ENCODE measurements at regions not wholly inside any gene's neighbourhood (a gene's known extent, or its start where the extent isn't known, plus 50 kb on each side); places are given as distances from the start of the nearest gene placed in this dataset.
"Not testable (repeated sequence)": the region's sequence is repeated elsewhere in the genome, so short reads cannot be mapped to it uniquely, and the experiment has no call there.

- no peak for ATAC-seq (ENCODE audit: low FRiP score)
- H3K27ac ChIP-seq (ENCODE audit: low read depth in 1 of 2, low read length in 2 of 2): no peak overlapping the region
- no peak overlapping the region for H3K4me3 ChIP-seq (ENCODE audit: low read length in 2 of 2)
- no peak for DNase-seq
- no peaks in the 10 kb centered on the region for H3K27me3 ChIP-seq (ENCODE audit: control insufficient read depth in 1 of 2, insufficient read depth in 2 of 2, low read length in 1 of 2)
- H3K9me3 ChIP-seq (ENCODE audit: control insufficient read depth, low read length): no peaks in the 10 kb centered on the region
- 94 to 98% methylated on average over 6 of the region's 6 CpGs for WGBS, 2 donors
- intact Hi-C loops (cut with DNase I): no loop called here
- no peaks in the 10 kb centered on the region for H3K4me1 ChIP-seq (ENCODE audit: control insufficient read depth in 1 of 2, insufficient read depth in 2 of 2, low read length in 2 of 2)
- peaks cover 0 to 2% of the 10 kb centered on the region in 2 donors for H3K36me3 ChIP-seq (ENCODE audit: control insufficient read depth in 1 of 2, insufficient read depth in 2 of 2, low read length in 1 of 2)
Measured at GRCh38 chr7:66453340-66453739, 175.3 kb upstream of the KCTD7 start.

- ATAC-seq (ENCODE audit: low FRiP score) (no peak), DNase-seq (no peak)
- H3K27me3 ChIP-seq (ENCODE audit: control insufficient read depth in 1 of 2, insufficient read depth in 2 of 2, low read length in 1 of 2): no peaks in the 10 kb centered on the region
- no peak overlapping the region for H3K4me3 ChIP-seq (ENCODE audit: low read length in 2 of 2)
- H3K4me1 ChIP-seq (ENCODE audit: control insufficient read depth in 1 of 2, insufficient read depth in 2 of 2, low read length in 2 of 2): no peaks in the 10 kb centered on the region
- no peaks in the 10 kb centered on the region for H3K9me3 ChIP-seq (ENCODE audit: control insufficient read depth, low read length)
- WGBS, 2 donors: 90 to 92% methylated on average over 5 of the region's 5 CpGs
- intact Hi-C loops (cut with DNase I): no loop called here
- H3K27ac ChIP-seq (ENCODE audit: low read depth in 1 of 2, low read length in 2 of 2): no peak overlapping the region
- peaks cover 0 to 2% of the 10 kb centered on the region in 2 donors for H3K36me3 ChIP-seq (ENCODE audit: control insufficient read depth in 1 of 2, insufficient read depth in 2 of 2, low read length in 1 of 2)
Measured at GRCh38 chr7:66454600-66455225, 174.0 kb upstream of the KCTD7 start.

- H3K4me3 ChIP-seq (ENCODE audit: low read length in 2 of 2); H3K9me3 ChIP-seq (ENCODE audit: control insufficient read depth, low read length); intact Hi-C loops (cut with DNase I); H3K27ac ChIP-seq (ENCODE audit: low read depth in 1 of 2, low read length in 2 of 2); DNase-seq; H3K36me3 ChIP-seq (ENCODE audit: control insufficient read depth in 1 of 2, insufficient read depth in 2 of 2, low read length in 1 of 2); H3K27me3 ChIP-seq (ENCODE audit: control insufficient read depth in 1 of 2, insufficient read depth in 2 of 2, low read length in 1 of 2); H3K4me1 ChIP-seq (ENCODE audit: control insufficient read depth in 1 of 2, insufficient read depth in 2 of 2, low read length in 2 of 2); ATAC-seq (ENCODE audit: low FRiP score): not testable (repeated sequence)
- WGBS, 2 donors: 82% methylated on average over 1 of the region's 1 CpG; no CpG with 5 or more reads in 1 of the 2 donors
Measured at GRCh38 chr7:66455432-66455831, 173.2 kb upstream of the KCTD7 start.

GRCh38 chr7:66456431-66456830, 172.2 kb upstream of the KCTD7 start:
- H3K4me1 ChIP-seq (ENCODE audit: control insufficient read depth in 1 of 2, insufficient read depth in 2 of 2, low read length in 2 of 2); H3K36me3 ChIP-seq (ENCODE audit: control insufficient read depth in 1 of 2, insufficient read depth in 2 of 2, low read length in 1 of 2); H3K27me3 ChIP-seq (ENCODE audit: control insufficient read depth in 1 of 2, insufficient read depth in 2 of 2, low read length in 1 of 2); H3K4me3 ChIP-seq (ENCODE audit: low read length in 2 of 2); H3K9me3 ChIP-seq (ENCODE audit: control insufficient read depth, low read length); DNase-seq; intact Hi-C loops (cut with DNase I); ATAC-seq (ENCODE audit: low FRiP score); H3K27ac ChIP-seq (ENCODE audit: low read depth in 1 of 2, low read length in 2 of 2): not testable (repeated sequence)
- 76 to 91% methylated on average over 2 of the region's 2 CpGs for WGBS, 2 donors

GRCh38 chr7:66458991-66459390, 169.7 kb upstream of the KCTD7 start:
- WGBS, 2 donors: 82 to 87% methylated on average over 5 of the region's 5 CpGs

GRCh38 chr7:66459783-66460413, 168.8 kb upstream of the KCTD7 start:
- H3K36me3 ChIP-seq (ENCODE audit: control insufficient read depth in 1 of 2, insufficient read depth in 2 of 2, low read length in 1 of 2); H3K4me1 ChIP-seq (ENCODE audit: control insufficient read depth in 1 of 2, insufficient read depth in 2 of 2, low read length in 2 of 2); H3K9me3 ChIP-seq (ENCODE audit: control insufficient read depth, low read length); H3K27me3 ChIP-seq (ENCODE audit: control insufficient read depth in 1 of 2, insufficient read depth in 2 of 2, low read length in 1 of 2); H3K27ac ChIP-seq (ENCODE audit: low read depth in 1 of 2, low read length in 2 of 2); DNase-seq; ATAC-seq (ENCODE audit: low FRiP score); intact Hi-C loops (cut with DNase I); H3K4me3 ChIP-seq (ENCODE audit: low read length in 2 of 2): not testable (repeated sequence)
- 43% methylated on average over 5 of the region's 5 CpGs for WGBS, 2 donors

More at GRCh38 chr7:66458991-66459390, 169.7 kb upstream of the KCTD7 start:
- H3K36me3 ChIP-seq (ENCODE audit: control insufficient read depth in 1 of 2, insufficient read depth in 2 of 2, low read length in 1 of 2); H3K4me3 ChIP-seq (ENCODE audit: low read length in 2 of 2); H3K27ac ChIP-seq (ENCODE audit: low read depth in 1 of 2, low read length in 2 of 2); ATAC-seq (ENCODE audit: low FRiP score); DNase-seq; H3K4me1 ChIP-seq (ENCODE audit: control insufficient read depth in 1 of 2, insufficient read depth in 2 of 2, low read length in 2 of 2); H3K27me3 ChIP-seq (ENCODE audit: control insufficient read depth in 1 of 2, insufficient read depth in 2 of 2, low read length in 1 of 2); H3K9me3 ChIP-seq (ENCODE audit: control insufficient read depth, low read length); intact Hi-C loops (cut with DNase I): not testable (repeated sequence)

- H3K27me3 ChIP-seq (ENCODE audit: control insufficient read depth in 1 of 2, insufficient read depth in 2 of 2, low read length in 1 of 2): no peaks in the 10 kb centered on the region
- no peaks in the 10 kb centered on the region for H3K9me3 ChIP-seq (ENCODE audit: control insufficient read depth, low read length)
- no peak for ATAC-seq (ENCODE audit: low FRiP score)
- H3K36me3 ChIP-seq (ENCODE audit: control insufficient read depth in 1 of 2, insufficient read depth in 2 of 2, low read length in 1 of 2): no peaks in the 10 kb centered on the region
- no peak for DNase-seq
- no peak overlapping the region for H3K4me3 ChIP-seq (ENCODE audit: low read length in 2 of 2)
- intact Hi-C loops (cut with DNase I): no loop called here
- no peaks in the 10 kb centered on the region for H3K4me1 ChIP-seq (ENCODE audit: control insufficient read depth in 1 of 2, insufficient read depth in 2 of 2, low read length in 2 of 2)
- WGBS, 2 donors: 94% methylated on average over 3 of the region's 3 CpGs
- no peak overlapping the region for H3K27ac ChIP-seq (ENCODE audit: low read depth in 1 of 2, low read length in 2 of 2)
Measured at GRCh38 chr7:66460921-66461361, 167.7 kb upstream of the KCTD7 start.

GRCh38 chr7:66461397-66461796, 167.3 kb upstream of the KCTD7 start:
- H3K36me3 ChIP-seq (ENCODE audit: control insufficient read depth in 1 of 2, insufficient read depth in 2 of 2, low read length in 1 of 2); H3K4me1 ChIP-seq (ENCODE audit: control insufficient read depth in 1 of 2, insufficient read depth in 2 of 2, low read length in 2 of 2); DNase-seq; H3K27ac ChIP-seq (ENCODE audit: low read depth in 1 of 2, low read length in 2 of 2); ATAC-seq (ENCODE audit: low FRiP score); intact Hi-C loops (cut with DNase I); H3K27me3 ChIP-seq (ENCODE audit: control insufficient read depth in 1 of 2, insufficient read depth in 2 of 2, low read length in 1 of 2); H3K4me3 ChIP-seq (ENCODE audit: low read length in 2 of 2); H3K9me3 ChIP-seq (ENCODE audit: control insufficient read depth, low read length): not testable (repeated sequence)
- WGBS, 2 donors: 96% methylated on average over 4 of the region's 4 CpGs

GRCh38 chr7:66462831-66463230, 165.8 kb upstream of the KCTD7 start:
- not testable (repeated sequence) for ATAC-seq (ENCODE audit: low FRiP score)

More at GRCh38 chr7:66462831-66463230, 165.8 kb upstream of the KCTD7 start:
- H3K4me3 ChIP-seq (ENCODE audit: low read length in 2 of 2); H3K27me3 ChIP-seq (ENCODE audit: control insufficient read depth in 1 of 2, insufficient read depth in 2 of 2, low read length in 1 of 2); H3K4me1 ChIP-seq (ENCODE audit: control insufficient read depth in 1 of 2, insufficient read depth in 2 of 2, low read length in 2 of 2); intact Hi-C loops (cut with DNase I); H3K9me3 ChIP-seq (ENCODE audit: control insufficient read depth, low read length); H3K36me3 ChIP-seq (ENCODE audit: control insufficient read depth in 1 of 2, insufficient read depth in 2 of 2, low read length in 1 of 2); DNase-seq; H3K27ac ChIP-seq (ENCODE audit: low read depth in 1 of 2, low read length in 2 of 2): not testable (repeated sequence)
- 90 to 97% methylated on average over 4 of the region's 4 CpGs for WGBS, 2 donors
